Right renal cortex interstitium (tissue), 3 donors: ENCODE measurements at regions not wholly inside any gene's neighbourhood (a gene's known extent, or its start where the extent isn't known, plus 50 kb on each side); places are given as distances from the start of the nearest gene placed in this dataset.

Experiments used
- DNase-seq, 3 donors: peaks; one replicate each; pipeline ENCODE4 v3.0.0-alpha.2; 2013; ENCODE audit warnings: low read depth in 3 of 3, low spot score in 2 of 3

GRCh38 chr12:115444346-115444745, 760.4 kb upstream of the TBX3 start:
- DNase-seq, result no peak

GRCh38 chr12:115443351-115443938, 759.5 kb upstream of the TBX3 start:
- DNase-seq, result no peak

DNA sequence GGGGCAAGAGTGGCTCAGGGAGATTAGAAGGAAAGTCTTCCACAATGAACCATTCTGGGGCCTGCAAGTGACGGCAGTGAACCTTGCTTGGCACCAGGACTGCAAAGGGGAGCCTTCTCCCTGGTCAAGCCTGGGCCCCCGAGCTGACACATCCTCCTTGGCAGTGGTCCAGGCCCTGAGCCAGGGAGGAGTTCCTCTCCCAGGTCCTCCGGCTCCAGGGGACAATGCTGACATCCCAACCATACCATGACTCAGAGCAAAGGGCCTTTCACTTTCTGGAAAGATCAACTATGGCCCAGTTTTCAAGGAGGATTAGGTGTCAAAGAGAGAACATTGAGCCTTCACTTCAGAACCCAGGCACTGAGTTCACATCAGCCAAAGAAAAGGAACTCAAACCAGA, 756.5 kb upstream of the TBX3 start:
- DNase-seq, result no peak

- DNase-seq, result no peak
Observed at GRCh38 chr12:115439008-115439601, 755.1 kb upstream of the TBX3 start.

DNA sequence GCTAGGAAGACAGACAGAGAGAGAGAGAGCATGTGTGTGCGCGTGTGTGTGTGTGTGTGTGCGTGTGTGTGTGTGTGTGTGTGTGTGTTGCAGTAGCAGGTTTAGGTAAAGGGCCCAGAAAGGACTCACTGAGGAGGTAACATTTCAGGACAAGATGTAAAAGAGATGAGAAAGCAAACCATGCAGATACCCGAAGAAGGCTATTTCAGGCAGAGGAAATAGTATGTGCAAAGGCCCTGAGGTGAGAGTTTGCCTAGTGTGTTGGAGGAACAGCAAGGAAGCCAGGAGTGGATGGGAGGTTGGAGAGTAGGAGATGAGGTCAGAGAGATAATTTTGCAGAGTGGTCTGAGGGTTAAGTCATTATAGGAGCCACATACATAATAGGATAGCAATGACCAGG, 754.3 kb upstream of the TBX3 start:
- no peak for DNase-seq

DNA sequence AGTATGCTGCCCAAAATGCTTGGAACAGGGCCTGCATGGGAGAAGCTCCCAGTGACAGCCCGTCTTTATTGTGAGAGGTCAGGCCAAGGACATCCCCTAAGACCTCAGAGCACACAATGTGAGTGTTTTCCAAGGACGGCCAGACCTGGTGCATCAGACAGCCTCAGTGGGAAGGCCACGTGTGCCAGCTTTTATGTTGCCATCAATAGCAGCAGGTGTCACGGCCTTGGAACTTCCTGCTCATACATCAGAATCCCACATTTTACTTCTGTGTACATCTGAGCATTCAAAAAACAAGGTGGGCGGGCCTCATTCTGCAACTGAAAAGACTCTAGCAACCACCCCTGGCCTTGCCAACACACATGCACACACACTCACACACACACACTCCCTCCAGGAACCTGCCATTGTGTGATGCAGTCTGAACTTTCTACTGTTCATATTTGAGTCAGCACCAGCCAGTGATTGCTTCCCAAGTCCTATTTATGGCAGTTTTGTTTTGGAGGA, 753.1 kb upstream of the TBX3 start:
- DNase-seq, result no peak

GRCh38 chr12:115433014-115433634, 749.1 kb upstream of the TBX3 start:
- no peak for DNase-seq

GRCh38 chr12:115430636-115431035, 746.7 kb upstream of the TBX3 start:
- no peak for DNase-seq

- DNase-seq, result no peak
Observed at GRCh38 chr12:115426732-115427131, 742.8 kb upstream of the TBX3 start.

DNA sequence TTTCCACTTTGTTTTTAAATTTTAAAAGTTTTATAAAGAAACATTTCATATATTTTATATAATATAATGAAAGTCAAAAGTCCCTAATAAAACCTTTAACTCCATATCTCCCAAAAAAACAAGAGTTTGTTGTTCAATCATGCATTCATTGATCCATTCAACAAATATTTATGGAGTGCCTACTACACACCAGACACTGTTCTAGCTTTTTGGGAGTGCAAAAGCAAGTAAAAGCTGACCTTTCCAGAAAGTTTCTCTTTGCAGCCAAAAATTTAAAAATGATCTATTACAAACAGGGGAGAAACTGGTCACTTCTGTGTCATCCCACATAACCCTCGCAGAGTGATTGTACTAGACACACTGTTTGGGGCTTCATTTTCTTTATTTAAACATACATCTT, 740.0 kb upstream of the TBX3 start:
- no peak for DNase-seq

GRCh38 chr12:115423546-115423987, 739.6 kb upstream of the TBX3 start:
- no peak for DNase-seq

DNA sequence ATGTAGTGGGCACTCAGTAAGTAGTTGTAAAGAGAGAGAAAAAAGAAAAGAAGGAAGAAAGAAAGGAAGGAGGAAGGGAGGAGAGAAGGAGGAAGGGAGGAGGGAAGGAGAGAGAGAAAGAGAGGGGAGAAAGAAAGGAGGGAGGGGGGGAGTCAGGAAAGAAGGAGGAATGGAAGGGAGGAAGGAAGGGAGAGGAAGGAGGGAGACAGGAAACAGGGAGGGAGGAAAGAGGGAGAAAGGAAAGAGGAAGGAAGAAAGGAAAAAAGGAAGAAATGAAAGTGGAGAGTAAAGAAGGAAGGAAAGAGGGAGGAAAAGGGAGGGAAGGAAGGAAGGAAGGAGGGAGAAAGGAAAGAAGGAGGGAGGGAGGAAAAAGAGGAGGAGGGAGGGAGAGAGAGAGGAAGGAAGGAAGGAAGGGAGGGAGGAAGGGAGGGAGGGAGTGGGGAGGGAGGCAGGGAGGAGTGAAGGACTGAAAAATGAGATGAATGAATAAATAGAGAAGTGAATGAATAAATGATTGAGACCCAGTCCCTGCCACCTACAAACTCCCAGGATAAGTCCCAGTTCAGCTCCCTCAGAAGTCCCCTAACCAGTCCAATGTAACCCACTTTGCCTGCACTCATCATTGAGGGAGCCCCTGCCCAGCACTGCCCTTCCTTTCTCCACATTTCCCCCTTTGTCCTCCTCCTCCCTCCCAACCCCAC, 739.0 kb upstream of the TBX3 start:
- DNase-seq, result no peak

DNA sequence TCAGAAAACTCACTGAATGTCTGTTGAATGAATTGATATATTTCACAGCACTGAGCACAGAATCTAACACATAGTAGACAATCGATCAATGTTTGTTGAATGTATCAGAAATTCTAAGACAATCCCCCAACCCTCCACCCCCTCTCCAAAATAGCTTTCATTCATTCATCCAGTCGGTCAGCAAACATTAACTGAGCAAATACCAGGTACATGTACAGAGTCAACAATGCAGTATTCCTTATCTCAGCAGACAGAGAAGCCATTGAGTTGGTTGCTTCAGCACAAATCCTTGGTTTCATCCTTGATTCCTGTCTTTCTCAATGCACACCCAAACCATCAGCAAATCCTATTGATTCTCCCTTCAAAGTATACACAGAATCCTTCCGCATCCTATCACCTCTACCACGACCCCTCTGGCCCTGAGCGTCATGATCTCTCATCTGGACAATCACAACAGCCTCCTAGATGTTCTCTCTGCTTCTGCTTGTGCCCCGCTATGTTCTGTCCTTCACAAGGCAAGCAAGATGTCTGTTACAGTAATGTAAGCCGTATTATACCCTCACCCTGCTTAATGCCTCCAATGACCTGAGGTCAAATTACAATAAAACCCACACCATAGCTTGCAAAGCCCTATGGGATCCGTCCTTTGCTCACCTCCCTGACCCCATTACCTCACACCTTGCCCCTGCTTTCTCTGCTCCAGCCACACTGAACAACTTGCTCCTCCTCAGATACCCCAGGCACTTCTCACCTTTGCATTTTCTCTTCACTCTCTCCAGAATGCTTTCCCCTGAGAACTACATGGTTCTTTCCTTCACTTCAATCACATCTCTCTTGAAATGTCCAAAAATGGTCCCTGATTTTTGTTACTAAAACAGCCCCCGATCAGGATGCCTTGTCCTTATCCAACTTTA, 738.1 kb upstream of the TBX3 start:
- DNase-seq, result no peak

GRCh38 chr12:115421350-115421749, 737.4 kb upstream of the TBX3 start:
- no peak for DNase-seq

- no peak for DNase-seq
Observed at GRCh38 chr12:115419145-115419646, 735.2 kb upstream of the TBX3 start.

DNA sequence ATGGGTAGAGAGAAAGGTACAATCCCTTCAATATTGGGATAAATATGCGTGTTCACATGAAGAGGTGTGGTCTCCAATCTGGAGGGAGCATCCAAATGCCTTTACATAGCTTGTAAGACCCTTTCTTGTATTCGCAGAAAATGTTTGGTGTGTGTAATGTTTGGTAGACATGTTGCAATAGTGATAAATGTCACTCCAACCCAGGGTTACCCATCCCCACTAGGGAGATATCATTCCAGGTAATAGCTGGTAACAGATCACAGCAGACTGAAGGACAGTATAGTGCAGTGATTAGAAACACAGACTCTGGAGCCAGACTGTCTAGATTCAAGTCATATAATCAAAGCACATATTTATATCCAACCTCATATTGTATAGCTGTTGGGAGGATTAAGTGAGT, 733.6 kb upstream of the TBX3 start:
- DNase-seq, result no peak

DNA sequence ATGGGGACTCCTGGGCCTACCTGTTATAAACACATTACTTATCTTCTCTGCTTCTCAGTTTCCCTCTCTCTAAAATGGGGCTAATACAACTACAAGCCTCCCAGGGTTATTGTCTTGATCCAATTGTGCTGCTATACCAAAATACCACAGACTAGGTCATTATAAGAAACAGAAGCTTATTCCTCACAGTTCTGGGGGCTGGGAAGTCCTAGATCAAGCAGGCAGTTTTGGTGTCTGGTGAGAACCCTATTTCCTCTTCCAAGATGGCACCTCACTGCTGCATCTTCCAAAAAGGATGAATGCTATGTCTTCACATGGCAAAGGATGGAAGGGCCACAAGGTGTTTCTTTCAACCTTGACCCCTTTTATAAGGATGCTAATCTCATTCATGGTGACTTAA, 732.9 kb upstream of the TBX3 start:
- no peak for DNase-seq

GRCh38 chr12:115413626-115414025, 729.7 kb upstream of the TBX3 start:
- DNase-seq, result no peak

GRCh38 chr12:115412831-115413230, 728.9 kb upstream of the TBX3 start:
- no peak for DNase-seq

GRCh38 chr12:115411121-115411520, 727.1 kb upstream of the TBX3 start:
- DNase-seq, result no peak
